GM12878 (cell line): ENCODE measurements at regions not wholly inside any gene's neighbourhood (a gene's known extent, or its start where the extent isn't known, plus 50 kb on each side); places are given as distances from the start of the nearest gene placed in this dataset.

ENCODE experiments used
- MYB ChIP-seq: fragments of 150-350 bp; IDR thresholded peaks from 2 replicates; pipeline ENCODE4 v1.6.1; 2014; ENCODE audit warnings: mild to moderate bottlenecking, low read depth, low read length, borderline replicate concordance
- POLR2A ChIP-seq: IDR thresholded peaks from 2 replicates; pipeline ENCODE4 v1.6.1; 2011; ENCODE audit warnings: low read depth, mild to moderate bottlenecking, low read length
- REST ChIP-seq: IDR thresholded peaks from 2 replicates; pipeline ENCODE4 v1.6.1; 2012; ENCODE audit warnings: mild to moderate bottlenecking, low read depth, low read length
- RUNX3 ChIP-seq: IDR thresholded peaks from 2 replicates; pipeline ENCODE4 v1.6.1; 2012; ENCODE audit warnings: low read length, inconsistent platforms
- SREBF1 ChIP-seq: IDR thresholded peaks from 2 replicates; pipeline ENCODE4 v1.6.1; 2012; ENCODE audit warnings: mild to moderate bottlenecking, low read length
- TF ChIP-seq, protein P1 (sequence below): fragments of 450-650 bp; IDR thresholded peaks from 2 replicates; pipeline ENCODE4 v1.6.1; 2017; ENCODE audit warnings: mild to moderate bottlenecking, moderate library complexity
- TF ChIP-seq, protein P2 (sequence below): IDR thresholded peaks from 2 replicates; pipeline ENCODE4 v1.6.1; 2011; ENCODE audit warnings: low read depth, low read length, improper control_type of control experiment, borderline replicate concordance
- TF ChIP-seq, protein P3 (sequence below): IDR thresholded peaks from 2 replicates; pipeline ENCODE4 v1.6.1; 2012; ENCODE audit warnings: low read depth, low read length, improper control_type of control experiment
- TF ChIP-seq, protein P4 (sequence below), 3 experiments: IDR thresholded peaks in 2 of 3; conservative IDR thresholded peaks in 1 of 3; 2 replicates each; pipeline ENCODE4 v1.5.1; 2011; ENCODE audit warnings: low read depth in 3 of 3, low read length in 3 of 3, mild to moderate bottlenecking in 3 of 3, control low read depth in 2 of 3, moderate library complexity in 2 of 3, inconsistent platforms in 1 of 3, mixed read lengths in 1 of 3; ENCODE audit not compliant: control insufficient read depth in 2 of 3, insufficient read depth in 1 of 3; ENCODE audit errors: extremely low read depth in 1 of 3

DNA sequence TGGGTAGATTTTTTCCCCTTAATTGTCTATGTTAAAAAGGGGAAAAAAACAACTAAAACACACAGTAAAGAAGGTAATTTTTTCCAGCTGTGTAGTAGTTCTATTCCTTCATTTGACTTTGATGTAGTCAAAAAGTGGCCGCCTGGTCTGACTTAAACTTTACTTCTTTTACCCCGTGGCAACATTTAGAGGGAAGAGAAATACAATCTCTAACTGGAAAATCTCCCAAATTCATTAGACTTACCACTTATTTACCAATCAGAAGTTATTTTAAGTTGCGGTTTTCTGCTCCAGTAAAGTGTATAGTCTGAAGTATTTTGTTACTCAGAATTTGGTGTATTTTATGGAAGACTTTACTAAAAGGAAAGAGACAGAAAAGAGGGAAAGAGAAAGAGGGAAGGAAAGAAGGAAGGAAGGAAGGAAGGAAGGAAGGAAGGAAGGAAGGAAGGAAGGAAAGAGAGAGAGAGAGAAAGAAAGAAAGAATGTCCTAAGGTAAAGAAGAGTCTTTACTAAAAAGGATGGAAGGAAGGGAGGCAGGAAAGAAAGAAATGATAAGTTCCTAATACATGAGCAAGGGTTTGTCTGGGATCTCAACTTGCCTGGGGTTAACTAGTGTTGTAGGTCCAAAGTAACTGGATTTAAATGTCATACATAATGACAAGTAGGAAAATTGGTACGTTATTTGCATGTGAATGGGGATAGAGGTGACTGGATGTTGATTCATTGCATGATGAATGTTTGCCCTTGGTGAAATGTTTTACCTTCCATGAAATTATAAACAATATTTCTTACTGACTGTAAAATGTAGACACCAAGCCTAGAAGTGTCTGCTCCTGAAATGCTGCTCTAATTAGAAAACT is 135.1 kb downstream of the SAMD5 start:
- TF ChIP-seq, protein P1, sequence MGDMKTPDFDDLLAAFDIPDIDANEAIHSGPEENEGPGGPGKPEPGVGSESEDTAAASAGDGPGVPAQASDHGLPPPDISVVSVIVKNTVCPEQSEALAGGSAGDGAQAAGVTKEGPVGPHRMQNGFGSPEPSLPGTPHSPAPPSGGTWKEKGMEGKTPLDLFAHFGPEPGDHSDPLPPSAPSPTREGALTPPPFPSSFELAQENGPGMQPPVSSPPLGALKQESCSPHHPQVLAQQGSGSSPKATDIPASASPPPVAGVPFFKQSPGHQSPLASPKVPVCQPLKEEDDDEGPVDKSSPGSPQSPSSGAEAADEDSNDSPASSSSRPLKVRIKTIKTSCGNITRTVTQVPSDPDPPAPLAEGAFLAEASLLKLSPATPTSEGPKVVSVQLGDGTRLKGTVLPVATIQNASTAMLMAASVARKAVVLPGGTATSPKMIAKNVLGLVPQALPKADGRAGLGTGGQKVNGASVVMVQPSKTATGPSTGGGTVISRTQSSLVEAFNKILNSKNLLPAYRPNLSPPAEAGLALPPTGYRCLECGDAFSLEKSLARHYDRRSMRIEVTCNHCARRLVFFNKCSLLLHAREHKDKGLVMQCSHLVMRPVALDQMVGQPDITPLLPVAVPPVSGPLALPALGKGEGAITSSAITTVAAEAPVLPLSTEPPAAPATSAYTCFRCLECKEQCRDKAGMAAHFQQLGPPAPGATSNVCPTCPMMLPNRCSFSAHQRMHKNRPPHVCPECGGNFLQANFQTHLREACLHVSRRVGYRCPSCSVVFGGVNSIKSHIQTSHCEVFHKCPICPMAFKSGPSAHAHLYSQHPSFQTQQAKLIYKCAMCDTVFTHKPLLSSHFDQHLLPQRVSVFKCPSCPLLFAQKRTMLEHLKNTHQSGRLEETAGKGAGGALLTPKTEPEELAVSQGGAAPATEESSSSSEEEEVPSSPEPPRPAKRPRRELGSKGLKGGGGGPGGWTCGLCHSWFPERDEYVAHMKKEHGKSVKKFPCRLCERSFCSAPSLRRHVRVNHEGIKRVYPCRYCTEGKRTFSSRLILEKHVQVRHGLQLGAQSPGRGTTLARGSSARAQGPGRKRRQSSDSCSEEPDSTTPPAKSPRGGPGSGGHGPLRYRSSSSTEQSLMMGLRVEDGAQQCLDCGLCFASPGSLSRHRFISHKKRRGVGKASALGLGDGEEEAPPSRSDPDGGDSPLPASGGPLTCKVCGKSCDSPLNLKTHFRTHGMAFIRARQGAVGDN = no peak
- TF ChIP-seq, protein P2, sequence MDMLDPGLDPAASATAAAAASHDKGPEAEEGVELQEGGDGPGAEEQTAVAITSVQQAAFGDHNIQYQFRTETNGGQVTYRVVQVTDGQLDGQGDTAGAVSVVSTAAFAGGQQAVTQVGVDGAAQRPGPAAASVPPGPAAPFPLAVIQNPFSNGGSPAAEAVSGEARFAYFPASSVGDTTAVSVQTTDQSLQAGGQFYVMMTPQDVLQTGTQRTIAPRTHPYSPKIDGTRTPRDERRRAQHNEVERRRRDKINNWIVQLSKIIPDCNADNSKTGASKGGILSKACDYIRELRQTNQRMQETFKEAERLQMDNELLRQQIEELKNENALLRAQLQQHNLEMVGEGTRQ = no peak
- no peak for TF ChIP-seq POLR2A
- TF ChIP-seq SREBF1 = no peak
- no peak for TF ChIP-seq MYB
- TF ChIP-seq, protein P3, sequence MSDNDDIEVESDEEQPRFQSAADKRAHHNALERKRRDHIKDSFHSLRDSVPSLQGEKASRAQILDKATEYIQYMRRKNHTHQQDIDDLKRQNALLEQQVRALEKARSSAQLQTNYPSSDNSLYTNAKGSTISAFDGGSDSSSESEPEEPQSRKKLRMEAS = no peak
- no peak for TF ChIP-seq RUNX3
- TF ChIP-seq REST = no peak
- TF ChIP-seq, protein P4, sequence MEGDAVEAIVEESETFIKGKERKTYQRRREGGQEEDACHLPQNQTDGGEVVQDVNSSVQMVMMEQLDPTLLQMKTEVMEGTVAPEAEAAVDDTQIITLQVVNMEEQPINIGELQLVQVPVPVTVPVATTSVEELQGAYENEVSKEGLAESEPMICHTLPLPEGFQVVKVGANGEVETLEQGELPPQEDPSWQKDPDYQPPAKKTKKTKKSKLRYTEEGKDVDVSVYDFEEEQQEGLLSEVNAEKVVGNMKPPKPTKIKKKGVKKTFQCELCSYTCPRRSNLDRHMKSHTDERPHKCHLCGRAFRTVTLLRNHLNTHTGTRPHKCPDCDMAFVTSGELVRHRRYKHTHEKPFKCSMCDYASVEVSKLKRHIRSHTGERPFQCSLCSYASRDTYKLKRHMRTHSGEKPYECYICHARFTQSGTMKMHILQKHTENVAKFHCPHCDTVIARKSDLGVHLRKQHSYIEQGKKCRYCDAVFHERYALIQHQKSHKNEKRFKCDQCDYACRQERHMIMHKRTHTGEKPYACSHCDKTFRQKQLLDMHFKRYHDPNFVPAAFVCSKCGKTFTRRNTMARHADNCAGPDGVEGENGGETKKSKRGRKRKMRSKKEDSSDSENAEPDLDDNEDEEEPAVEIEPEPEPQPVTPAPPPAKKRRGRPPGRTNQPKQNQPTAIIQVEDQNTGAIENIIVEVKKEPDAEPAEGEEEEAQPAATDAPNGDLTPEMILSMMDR (IDR thresholded peaks at IDR 0.05 in 2 of 3, conservative IDR thresholded peaks at IDR 0.05 in 1 of 3; ENCODE audit: control insufficient read depth in 2 of 3, extremely low read depth in 1 of 3, insufficient read depth in 1 of 3, low read depth in 3 of 3, low read length in 3 of 3) = no peak
